ENCODE measurements at regions not wholly inside any gene's neighbourhood (a gene's known extent, or its start where the extent isn't known, plus 50 kb on each side); places are given as distances from the start of the nearest gene placed in this dataset.
A peak's percentile ranks its signal among the peaks of the same experiment; 100 is the strongest.
"Not testable (repeated sequence)": the region's sequence is repeated elsewhere in the genome, so short reads cannot be mapped to it uniquely, and the experiment has no call there.

- DNase-seq, result no peak
These were observed 540.0 kb upstream of the CNTNAP5 start for GRCh38 chr2:123485056-123485455.

- no peak for DNase-seq
These were observed 531.4 kb upstream of the CNTNAP5 start for GRCh38 chr2:123493687-123494086.

- no peak for DNase-seq
These were observed 529.8 kb upstream of the CNTNAP5 start for GRCh38 chr2:123495241-123495640.

- DNase-seq, result no peak
These were observed 524.7 kb upstream of the CNTNAP5 start for GRCh38 chr2:123500346-123500745.

- DNase-seq, result no peak
These were observed 524.1 kb upstream of the CNTNAP5 start for GRCh38 chr2:123500988-123501387.

GRCh38 chr2:123502931-123503330 is 522.2 kb upstream of the CNTNAP5 start:
- no peak for DNase-seq

GRCh38 chr2:123512547-123512946 is 512.5 kb upstream of the CNTNAP5 start:
- DNase-seq, result peak; percentile 13

GRCh38 chr2:123513351-123513750 is 511.7 kb upstream of the CNTNAP5 start:
- DNase-seq, result no peak

GRCh38 chr2:123514613-123515207 is 510.4 kb upstream of the CNTNAP5 start:
- no peak for DNase-seq

GRCh38 chr2:123518367-123518766 is 506.7 kb upstream of the CNTNAP5 start:
- no peak for DNase-seq

GRCh38 chr2:123521854-123522253 is 503.2 kb upstream of the CNTNAP5 start:
- DNase-seq, result no peak

- DNase-seq, result not testable (repeated sequence)
These were observed 502.6 kb upstream of the CNTNAP5 start for GRCh38 chr2:123522498-123522897.

- no peak for DNase-seq
These were observed 495.9 kb upstream of the CNTNAP5 start for GRCh38 chr2:123528996-123529707.

GRCh38 chr2:123530004-123530403 is 495.1 kb upstream of the CNTNAP5 start:
- no peak for DNase-seq

- no peak for DNase-seq
These were observed 493.0 kb upstream of the CNTNAP5 start for GRCh38 chr2:123532126-123532525.

- no peak for DNase-seq
These were observed 492.1 kb upstream of the CNTNAP5 start for GRCh38 chr2:123532994-123533393.

- no peak for DNase-seq
These were observed 484.8 kb upstream of the CNTNAP5 start for GRCh38 chr2:123540291-123540690.

- DNase-seq, result no peak
These were observed 478.7 kb upstream of the CNTNAP5 start for GRCh38 chr2:123546353-123546752.

GRCh38 chr2:123563515-123563914 is 461.6 kb upstream of the CNTNAP5 start:
- no peak for DNase-seq

- no peak for DNase-seq
These were observed 458.7 kb upstream of the CNTNAP5 start for GRCh38 chr2:123566291-123566946.

GRCh38 chr2:123578016-123578415 is 447.1 kb upstream of the CNTNAP5 start:
- peak; percentile 3 for DNase-seq

GRCh38 chr2:123596621-123597020 is 428.5 kb upstream of the CNTNAP5 start:
- no peak for DNase-seq

GRCh38 chr2:123597988-123598387 is 427.1 kb upstream of the CNTNAP5 start:
- DNase-seq, result no peak

- DNase-seq, result no peak
These were observed 418.5 kb upstream of the CNTNAP5 start for GRCh38 chr2:123606631-123607030.
